ENCODE measurements at regions not wholly inside any gene's neighbourhood (a gene's known extent, or its start where the extent isn't known, plus 50 kb on each side); places are given as distances from the start of the nearest gene placed in this dataset.

GRCh38 chr11:107076832-107077231 lies 58.6 kb upstream of the GUCY1A2 start:
- Histone ChIP-seq H3K27me3 (ENCODE audit: control insufficient read depth in 2 of 2, insufficient read depth in 2 of 2, low read length in 2 of 2) (no peaks in the 10 kb centered on the region), H3K27ac (ENCODE audit: extremely low read depth, low read depth, low read length) (no peak overlapping the region), H3K36me3 (ENCODE audit: control insufficient read depth, insufficient read depth, low read length) (no peaks in the 10 kb centered on the region), H3K4me1 (replicated peaks in 1 of 2; ENCODE audit: control insufficient read depth in 2 of 2, insufficient read depth in 2 of 2, low read length in 2 of 2) (no peaks in the 10 kb centered on the region), H2AFZ (ENCODE audit: low read depth, low read length) (no peak overlapping the region), H3K9me1 (ENCODE audit: control insufficient read depth, insufficient read depth, low read length) (no peaks in the 10 kb centered on the region), H3K79me2 (ENCODE audit: control insufficient read depth, insufficient read depth, low read length) (no peaks in the 10 kb centered on the region), H3K9ac (ENCODE audit: insufficient read depth in 1 of 2, low read depth in 2 of 2, low read length in 2 of 2) (no peak overlapping the region), H3K4me3 (no peak overlapping the region), H4K20me1 (replicated peaks; ENCODE audit: control insufficient read depth, insufficient read depth, low read length) (no peaks in the 10 kb centered on the region), H3K4me2 (ENCODE audit: insufficient read depth, low read length) (no peak overlapping the region), H3K9me3 (replicated peaks; ENCODE audit: control insufficient read depth, insufficient read depth, low read depth, low read length) (no peaks in the 10 kb centered on the region)
- in situ Hi-C loops (cut with MboI) (no loop called here), intact Hi-C loops (cut with micrococcal nuclease) (no loop called here)
- no peak for DNase-seq (ENCODE audit: extremely low read depth in 1 of 4, low spot score in 3 of 4)
- FAIRE-seq: no peak
- no TSS peak for BruUV-seq (replicated peaks)
- ATAC-seq: no peak
- 0% methylated on average over 2 of the region's 2 CpGs for WGBS (ENCODE audit: insufficient coverage, low coverage, missing lambda C conversion rate)
- CTCF ChIA-PET (ENCODE audit: low intra/inter-chr PET ratio): interaction anchor here (0.5 kb wide), 1 partner anchor 1592 kb away, joined by 3 read pairs; no protein-coding TSS in a partner anchor
- POLR2A ChIA-PET: no interaction called here
- TF ChIP-seq HNRNPK (IDR thresholded peaks at IDR 0.05; ENCODE audit: low read depth, low read length, poor library complexity, severe bottlenecking) (no peak), ZC3H11A (IDR thresholded peaks at IDR 0.05; ENCODE audit: low read depth, low read length) (no peak), ZNF431 (CRISPR knock-in tag; IDR thresholded peaks at IDR 0.05) (no peak), SAFB (IDR thresholded peaks at IDR 0.05; ENCODE audit: borderline replicate concordance, low read depth, low read length) (no peak), ZNF830 (CRISPR knock-in tag; IDR thresholded peaks at IDR 0.05) (no peak), BRCA1 (IDR thresholded peaks at IDR 0.05) (no peak), BRCA1 (CRISPR knock-in tag; IDR thresholded peaks at IDR 0.05) (no peak), U2AF1 (optimal IDR thresholded peaks at IDR 0.05; ENCODE audit: low read depth, low read length) (no peak), JUNB (CRISPR knock-in tag; conservative IDR thresholded peaks at IDR 0.05) (no peak), ZNF24 (IDR thresholded peaks at IDR 0.05) (no peak), NUFIP1 (IDR thresholded peaks at IDR 0.05; ENCODE audit: partially characterized antibody) (no peak), ETV1 (tag; conservative IDR thresholded peaks at IDR 0.05; ENCODE audit: low read depth) (no peak), STAT6 (CRISPR knock-in tag; IDR thresholded peaks at IDR 0.05) (no peak), E2F6 (IDR thresholded peaks at IDR 0.05; ENCODE audit: borderline replicate concordance in 1 of 2, extremely low read depth in 1 of 2, insufficient read depth in 1 of 2, insufficient read length in 1 of 2, low read depth in 1 of 2, low read length in 1 of 2, poor library complexity in 1 of 2, severe bottlenecking in 1 of 2) (no peak), SRSF9 (IDR thresholded peaks at IDR 0.05; ENCODE audit: borderline replicate concordance, low read depth, low read length) (no peak), ARID4B (CRISPR knock-in tag; IDR thresholded peaks at IDR 0.05) (no peak)
